ENCODE measurements at regions not wholly inside any gene's neighbourhood (a gene's known extent, or its start where the extent isn't known, plus 50 kb on each side); places are given as distances from the start of the nearest gene placed in this dataset.

- Histone ChIP-seq H3K27me3 (no peaks in the 10 kb centered on the region), H3K4me3 (no peak overlapping the region), H4K20me1 (ENCODE audit: low read depth) (no peaks in the 10 kb centered on the region), H3K9me3 (ENCODE audit: low read depth) (no peaks in the 10 kb centered on the region), H3K79me2 (ENCODE audit: low read depth) (no peaks in the 10 kb centered on the region), H3K9ac (no peak overlapping the region), H3K4me2 (no peak overlapping the region), H2AFZ (replicated peaks) (no peak overlapping the region), H3F3A (ENCODE audit: low read depth) (no peaks in the 10 kb centered on the region), H3K4me1 (no peaks in the 10 kb centered on the region), H3K36me3 (no peaks in the 10 kb centered on the region), H3K27ac (no peak overlapping the region)
- no peaks in the 10 kb centered on the region for H3K36me3 Mint-ChIP-seq
- no peak overlapping the region for H3K4me3 Mint-ChIP-seq
- TF ChIP-seq EZH2phosphoT487 (IDR thresholded peaks at IDR 0.05) (no peak), CTCF (IDR thresholded peaks at IDR 0.05) (no peak), EZH2 (IDR thresholded peaks at IDR 0.05) (no peak)
- H3K27ac Mint-ChIP-seq = no peak overlapping the region
- H3K4me1 Mint-ChIP-seq = peaks cover 5% of the 10 kb centered on the region
- DNase-seq (ENCODE audit: low spot score) = no peak
- peaks cover 2% of the 10 kb centered on the region for H3K27me3 Mint-ChIP-seq (ENCODE audit: insufficient read depth, low read depth)
- peaks cover 8% of the 10 kb centered on the region for H3K9me3 Mint-ChIP-seq
These were observed 253.8 kb upstream of the COL8A1 start for GRCh38 chr3:99384596-99384995.

GRCh38 chr3:99376926-99377325 lies 261.5 kb upstream of the COL8A1 start:
- Histone ChIP-seq H3K36me3 (no peaks in the 10 kb centered on the region), H3K9me3 (ENCODE audit: low read depth) (no peaks in the 10 kb centered on the region), H3K4me3 (no peak overlapping the region), H3K79me2 (ENCODE audit: low read depth) (no peaks in the 10 kb centered on the region), H3K9ac (no peak overlapping the region), H3K4me2 (no peak overlapping the region), H4K20me1 (ENCODE audit: low read depth) (no peaks in the 10 kb centered on the region), H3K27me3 (no peaks in the 10 kb centered on the region), H3F3A (ENCODE audit: low read depth) (no peaks in the 10 kb centered on the region), H2AFZ (replicated peaks) (no peak overlapping the region), H3K27ac (no peak overlapping the region), H3K4me1 (no peaks in the 10 kb centered on the region)
- Mint-ChIP-seq H3K27me3 (ENCODE audit: insufficient read depth, low read depth) (no peaks in the 10 kb centered on the region), H3K4me1 (no peaks in the 10 kb centered on the region), H3K4me3 (no peak overlapping the region), H3K36me3 (no peaks in the 10 kb centered on the region), H3K9me3 (peaks cover 8% of the 10 kb centered on the region), H3K27ac (no peak overlapping the region)
- no peak for TF ChIP-seq EZH2phosphoT487 (IDR thresholded peaks at IDR 0.05)
- no peak for TF ChIP-seq CTCF (IDR thresholded peaks at IDR 0.05)
- no peak for TF ChIP-seq EZH2 (IDR thresholded peaks at IDR 0.05)
- DNase-seq (ENCODE audit: low spot score) = no peak

- Mint-ChIP-seq H3K4me3 (no peak overlapping the region), H3K9me3 (no peaks in the 10 kb centered on the region), H3K27ac (no peak overlapping the region), H3K4me1 (no peaks in the 10 kb centered on the region), H3K36me3 (no peaks in the 10 kb centered on the region), H3K27me3 (ENCODE audit: insufficient read depth, low read depth) (no peaks in the 10 kb centered on the region)
- DNase-seq (ENCODE audit: low spot score) = no peak
- Histone ChIP-seq H3K9me3 (ENCODE audit: low read depth) (no peaks in the 10 kb centered on the region), H3F3A (ENCODE audit: low read depth) (no peaks in the 10 kb centered on the region), H3K4me2 (no peak overlapping the region), H3K9ac (no peak overlapping the region), H2AFZ (replicated peaks) (no peak overlapping the region), H3K79me2 (ENCODE audit: low read depth) (no peaks in the 10 kb centered on the region), H3K4me3 (no peak overlapping the region), H3K27ac (no peak overlapping the region), H4K20me1 (ENCODE audit: low read depth) (no peaks in the 10 kb centered on the region), H3K36me3 (no peaks in the 10 kb centered on the region), H3K27me3 (no peaks in the 10 kb centered on the region), H3K4me1 (no peaks in the 10 kb centered on the region)
- TF ChIP-seq CTCF (IDR thresholded peaks at IDR 0.05) (no peak), EZH2phosphoT487 (IDR thresholded peaks at IDR 0.05) (no peak), EZH2 (IDR thresholded peaks at IDR 0.05) (no peak)
These were observed 264.6 kb upstream of the COL8A1 start for GRCh38 chr3:99373846-99374210.

All from neural progenitor cell (in vitro differentiated cells).